ENCODE measurements at regions not wholly inside any gene's neighbourhood (a gene's known extent, or its start where the extent isn't known, plus 50 kb on each side); places are given as distances from the start of the nearest gene placed in this dataset.

DNA sequence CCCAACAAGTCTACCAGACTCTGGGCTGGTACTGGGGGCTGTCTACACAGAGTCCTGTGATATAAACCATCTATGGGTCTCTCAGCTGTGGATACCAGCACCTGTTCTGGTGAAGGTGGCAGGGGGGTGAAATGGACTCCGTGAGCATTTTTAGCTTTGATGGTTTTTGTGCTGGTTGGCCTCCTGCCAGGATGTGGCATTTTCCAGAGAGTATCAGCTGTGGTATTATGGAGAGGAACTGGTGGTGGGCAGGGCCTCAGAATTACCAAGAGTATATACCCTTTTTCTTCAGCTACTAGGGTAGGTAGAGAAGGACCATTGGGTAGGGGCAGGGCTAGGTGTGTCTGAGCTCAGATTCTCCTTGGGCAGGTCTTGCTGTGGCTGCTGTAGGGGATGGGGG, 1920.9 kb upstream of the PCDH20 start:
- no TSS peak for BruUV-seq (replicated peaks)
- TF ChIP-seq LCORL (IDR thresholded peaks at IDR 0.05) (no peak), LCORL (CRISPR knock-in tag; IDR thresholded peaks at IDR 0.05) (no peak), HOXA9 (CRISPR knock-in tag; IDR thresholded peaks at IDR 0.05; ENCODE audit: borderline replicate concordance) (no peak), TEF (CRISPR knock-in tag; IDR thresholded peaks at IDR 0.05) (no peak), BRD4 (CRISPR knock-in tag; IDR thresholded peaks at IDR 0.05) (no peak), TAF1 (CRISPR knock-in tag; IDR thresholded peaks at IDR 0.05) (no peak), SP5 (CRISPR knock-in tag; IDR thresholded peaks at IDR 0.05; ENCODE audit: borderline replicate concordance, low read depth) (no peak), SYNCRIP (IDR thresholded peaks at IDR 0.05; ENCODE audit: insufficient read depth, low read depth, low read length) (no peak), ZNF17 (CRISPR knock-in tag; IDR thresholded peaks at IDR 0.05) (no peak), NFKBIZ (CRISPR knock-in tag; IDR thresholded peaks at IDR 0.05) (no peak)
- TF ChIP-seq, protein P1, sequence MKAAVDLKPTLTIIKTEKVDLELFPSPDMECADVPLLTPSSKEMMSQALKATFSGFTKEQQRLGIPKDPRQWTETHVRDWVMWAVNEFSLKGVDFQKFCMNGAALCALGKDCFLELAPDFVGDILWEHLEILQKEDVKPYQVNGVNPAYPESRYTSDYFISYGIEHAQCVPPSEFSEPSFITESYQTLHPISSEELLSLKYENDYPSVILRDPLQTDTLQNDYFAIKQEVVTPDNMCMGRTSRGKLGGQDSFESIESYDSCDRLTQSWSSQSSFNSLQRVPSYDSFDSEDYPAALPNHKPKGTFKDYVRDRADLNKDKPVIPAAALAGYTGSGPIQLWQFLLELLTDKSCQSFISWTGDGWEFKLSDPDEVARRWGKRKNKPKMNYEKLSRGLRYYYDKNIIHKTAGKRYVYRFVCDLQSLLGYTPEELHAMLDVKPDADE (CRISPR knock-in tag; IDR thresholded peaks at IDR 0.05) = no peak
- TF ChIP-seq, protein P2, sequence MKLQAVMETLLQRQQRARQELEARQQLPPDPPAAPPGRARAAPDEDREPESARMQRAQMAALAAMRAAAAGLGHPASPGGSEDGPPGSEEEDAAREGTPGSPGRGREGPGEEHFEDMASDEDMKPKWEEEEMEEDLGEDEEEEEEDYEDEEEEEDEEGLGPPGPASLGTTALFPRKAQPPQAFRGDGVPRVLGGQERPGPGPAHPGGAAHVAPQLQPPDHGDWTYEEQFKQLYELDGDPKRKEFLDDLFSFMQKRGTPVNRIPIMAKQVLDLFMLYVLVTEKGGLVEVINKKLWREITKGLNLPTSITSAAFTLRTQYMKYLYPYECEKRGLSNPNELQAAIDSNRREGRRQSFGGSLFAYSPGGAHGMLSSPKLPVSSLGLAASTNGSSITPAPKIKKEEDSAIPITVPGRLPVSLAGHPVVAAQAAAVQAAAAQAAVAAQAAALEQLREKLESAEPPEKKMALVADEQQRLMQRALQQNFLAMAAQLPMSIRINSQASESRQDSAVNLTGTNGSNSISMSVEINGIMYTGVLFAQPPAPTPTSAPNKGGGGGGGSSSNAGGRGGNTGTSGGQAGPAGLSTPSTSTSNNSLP (IDR thresholded peaks at IDR 0.05; ENCODE audit: low read depth, low read length) = no peak
- TF ChIP-seq, protein P3, sequence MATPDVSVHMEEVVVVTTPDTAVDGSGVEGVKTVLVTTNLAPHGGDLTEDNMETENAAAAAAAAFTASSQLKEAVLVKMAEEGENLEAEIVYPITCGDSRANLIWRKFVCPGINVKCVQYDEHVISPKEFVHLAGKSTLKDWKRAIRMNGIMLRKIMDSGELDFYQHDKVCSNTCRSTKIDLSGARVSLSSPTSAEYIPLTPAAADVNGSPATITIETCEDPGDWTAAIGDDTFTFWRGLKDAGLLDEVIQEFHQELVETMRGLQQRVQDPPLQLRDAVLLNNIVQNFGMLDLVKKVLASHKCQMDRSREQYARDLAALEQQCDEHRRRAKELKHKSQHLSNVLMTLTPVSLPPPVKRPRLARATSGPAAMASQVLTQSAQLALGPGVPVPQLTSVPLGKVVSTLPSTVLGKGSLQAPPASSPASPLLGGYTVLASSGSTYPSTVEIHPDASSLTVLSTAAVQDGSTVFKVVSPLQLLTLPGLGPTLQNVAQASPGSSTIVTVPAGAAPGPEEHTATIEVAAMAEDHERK (CRISPR knock-in tag; IDR thresholded peaks at IDR 0.05; ENCODE audit: low read depth) = no peak
- TF ChIP-seq, protein P4, sequence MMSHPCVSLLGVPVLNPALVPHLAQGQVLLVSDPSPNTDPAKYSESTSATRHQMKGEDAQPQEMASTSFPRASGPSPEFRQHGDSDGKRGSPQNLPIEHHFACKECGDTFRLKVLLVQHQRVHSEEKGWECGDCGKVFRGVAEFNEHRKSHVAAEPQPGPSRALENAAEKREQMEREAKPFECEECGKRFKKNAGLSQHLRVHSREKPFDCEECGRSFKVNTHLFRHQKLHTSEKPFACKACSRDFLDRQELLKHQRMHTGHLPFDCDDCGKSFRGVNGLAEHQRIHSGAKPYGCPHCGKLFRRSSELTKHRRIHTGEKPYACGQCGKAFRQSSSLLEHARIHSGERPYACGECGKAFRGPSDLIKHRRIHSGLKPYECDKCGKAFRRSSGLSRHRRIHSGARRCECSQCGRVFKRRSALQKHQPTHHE (CRISPR knock-in tag; IDR thresholded peaks at IDR 0.05; ENCODE audit: borderline replicate concordance) = no peak
- TF ChIP-seq, protein P5, sequence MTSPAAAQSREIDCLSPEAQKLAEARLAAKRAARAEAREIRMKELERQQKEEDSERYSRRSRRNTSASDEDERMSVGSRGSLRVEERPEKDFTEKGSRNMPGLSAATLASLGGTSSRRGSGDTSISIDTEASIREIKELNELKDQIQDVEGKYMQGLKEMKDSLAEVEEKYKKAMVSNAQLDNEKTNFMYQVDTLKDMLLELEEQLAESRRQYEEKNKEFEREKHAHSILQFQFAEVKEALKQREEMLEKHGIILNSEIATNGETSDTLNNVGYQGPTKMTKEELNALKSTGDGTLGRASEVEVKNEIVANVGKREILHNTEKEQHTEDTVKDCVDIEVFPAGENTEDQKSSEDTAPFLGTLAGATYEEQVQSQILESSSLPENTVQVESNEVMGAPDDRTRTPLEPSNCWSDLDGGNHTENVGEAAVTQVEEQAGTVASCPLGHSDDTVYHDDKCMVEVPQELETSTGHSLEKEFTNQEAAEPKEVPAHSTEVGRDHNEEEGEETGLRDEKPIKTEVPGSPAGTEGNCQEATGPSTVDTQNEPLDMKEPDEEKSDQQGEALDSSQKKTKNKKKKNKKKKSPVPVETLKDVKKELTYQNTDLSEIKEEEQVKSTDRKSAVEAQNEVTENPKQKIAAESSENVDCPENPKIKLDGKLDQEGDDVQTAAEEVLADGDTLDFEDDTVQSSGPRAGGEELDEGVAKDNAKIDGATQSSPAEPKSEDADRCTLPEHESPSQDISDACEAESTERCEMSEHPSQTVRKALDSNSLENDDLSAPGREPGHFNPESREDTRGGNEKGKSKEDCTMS (CRISPR knock-in tag; conservative IDR thresholded peaks at IDR 0.05) = no peak
- intact Hi-C loops (cut with micrococcal nuclease; ENCODE audit: unreplicated experiment) = no loop called here
- ChIA-PET POLR2A (no interaction called here), CTCF (ENCODE audit: low intra/inter-chr PET ratio, low total read pairs) (no interaction called here)
- Histone ChIP-seq H3K4me3 (replicated peaks in 1 of 3; ENCODE audit: insufficient read depth in 1 of 3, low read depth in 2 of 3, low read length in 3 of 3) (no peak overlapping the region), H3K4me2 (ENCODE audit: low read depth, low read length) (no peak overlapping the region), H3K9me3 (ENCODE audit: low read length) (no peaks in the 10 kb centered on the region; the same call in 1 of the 2 replicates), H2AFZ (ENCODE audit: low read length) (no peak overlapping the region), H3K27ac (ENCODE audit: extremely low read length, insufficient read depth, low read length) (no peak overlapping the region), H3K27me3 (ENCODE audit: control insufficient read depth in 1 of 2, insufficient read depth in 2 of 2, low read length in 2 of 2) (no peaks in the 10 kb centered on the region), H3K36me3 (replicated peaks in 1 of 2; ENCODE audit: control insufficient read depth in 1 of 2, insufficient read depth in 2 of 2, low read length in 2 of 2) (no peaks in the 10 kb centered on the region), H3K79me2 (ENCODE audit: insufficient read depth, low read length) (no peaks in the 10 kb centered on the region), H4K20me1 (ENCODE audit: insufficient read depth, low read length) (no peaks in the 10 kb centered on the region), H3K4me1 (ENCODE audit: insufficient read depth, low read length) (no peaks in the 10 kb centered on the region), H3K9ac (ENCODE audit: insufficient read depth, low read depth, low read length) (no peak overlapping the region)
- FAIRE-seq (no peak), DNase-seq (ENCODE audit: low spot score) (no peak), ATAC-seq (no peak)
- in situ Hi-C loops (cut with HindIII; ENCODE audit: extremely low pct_ligation_motif_present, low pct_unique_long_range_greater_than_20kb) = no loop called here
- WGBS (ENCODE audit: low lambda C conversion rate) = 0% methylated on average over 1 of the region's 1 CpG
